NCI-H146 treated with DMSO at 0.1 percent for 48 hours (cell line): ENCODE measurements at regions not wholly inside any gene's neighbourhood (a gene's known extent, or its start where the extent isn't known, plus 50 kb on each side); places are given as distances from the start of the nearest gene placed in this dataset.

Experiments
- DNase-seq: peaks from one replicate; lab custom pipeline; 2025; ENCODE audit not compliant: unreplicated experiment; lab: John Stamatoyannopoulos, UW

DNA sequence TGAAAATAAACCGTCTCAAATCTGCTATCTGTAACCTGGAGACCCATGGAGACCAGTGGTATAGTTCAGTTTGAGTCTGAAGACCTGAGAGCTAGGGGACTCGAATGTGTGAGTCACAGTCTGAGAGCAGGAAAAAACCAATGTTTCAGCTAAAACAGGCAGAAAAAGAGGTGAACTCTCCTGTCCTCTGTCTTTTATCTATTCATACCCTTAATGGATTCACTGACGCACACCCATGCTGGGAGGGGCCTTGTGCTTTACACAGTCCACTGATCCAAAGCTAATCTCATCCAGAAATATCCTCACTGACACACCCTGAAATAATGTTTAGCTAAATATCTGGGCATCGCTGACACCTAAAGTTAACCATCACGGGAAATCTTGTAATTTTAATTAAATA is 297.9 kb downstream of the GPM6A start:
- DNase-seq: no peak

DNA sequence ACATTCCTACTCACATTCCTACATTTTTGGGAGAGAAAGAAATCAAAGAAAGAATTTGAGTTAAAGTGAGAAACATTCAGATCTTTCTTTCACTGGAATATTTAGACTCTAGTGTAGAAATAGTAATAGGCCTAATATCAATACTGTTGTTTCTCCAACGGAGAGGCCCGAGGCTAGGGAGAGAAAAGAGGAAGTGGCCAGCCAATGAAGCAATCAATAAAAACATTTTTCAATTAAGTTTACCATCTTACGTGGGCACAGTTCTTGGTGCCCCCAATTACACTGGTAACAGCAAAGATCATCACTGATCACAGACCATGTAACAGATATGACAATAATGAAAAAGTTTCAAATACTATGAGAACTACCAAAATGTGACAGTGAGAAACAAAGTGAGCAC is 281.4 kb downstream of the GPM6A start:
- DNase-seq: no peak

DNA sequence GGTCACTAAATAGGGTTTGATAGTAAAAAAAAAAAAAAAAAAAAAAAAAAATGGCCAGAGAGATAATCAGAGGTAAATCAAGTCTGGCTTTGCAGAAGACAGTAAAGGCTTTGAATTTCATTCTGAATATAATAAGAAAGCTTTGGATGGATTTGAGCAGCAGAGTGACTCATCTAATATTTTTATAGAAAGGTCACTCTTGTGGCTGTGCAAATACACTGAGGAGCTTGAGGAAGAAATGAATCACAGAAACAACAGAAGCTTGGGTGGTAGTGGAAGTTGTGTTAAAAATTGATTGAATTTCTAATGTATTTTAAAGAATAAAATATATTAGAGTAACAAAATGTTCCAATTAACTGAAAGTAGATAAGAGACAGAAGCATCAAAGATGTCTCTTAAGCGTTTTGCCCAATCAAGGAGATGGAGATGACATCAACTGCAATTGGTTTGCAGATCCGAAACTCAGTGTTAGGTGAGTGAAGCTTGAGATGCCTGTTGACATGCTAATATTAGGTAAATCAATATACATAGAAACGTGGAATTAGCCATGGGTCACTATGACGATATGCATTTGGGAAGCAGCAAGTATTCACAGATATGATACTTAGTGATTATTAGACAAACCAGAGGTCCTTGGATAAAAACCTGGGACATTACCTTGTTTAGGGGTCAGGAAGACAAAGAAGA is 280.5 kb downstream of the GPM6A start:
- DNase-seq: no peak

DNA sequence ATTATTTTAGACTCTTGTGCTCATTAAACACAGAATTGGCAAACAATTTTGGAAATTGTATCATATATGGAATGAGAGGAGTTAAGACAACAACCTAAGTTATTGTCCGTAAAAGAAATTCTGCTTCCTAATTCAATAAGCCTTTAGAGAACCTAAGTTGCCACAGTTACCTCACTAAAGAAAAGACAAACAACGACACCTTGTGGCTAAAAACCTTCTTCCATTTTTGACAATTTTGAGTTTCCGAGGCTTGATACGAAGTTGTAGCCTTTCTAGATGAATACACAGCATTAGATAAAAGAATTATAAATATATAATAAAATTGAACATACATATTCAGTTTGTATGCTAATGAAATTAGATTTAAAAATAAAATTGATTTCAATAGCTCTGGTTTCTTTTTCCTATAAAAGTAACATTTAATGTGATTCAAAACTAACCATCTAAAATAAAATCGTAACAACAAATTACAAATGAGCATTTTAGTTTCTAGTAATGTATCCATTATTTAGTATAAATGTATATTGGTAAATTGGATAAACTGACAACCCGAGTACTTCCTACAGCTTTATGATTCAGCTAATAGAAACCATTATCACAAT is 275.1 kb downstream of the GPM6A start:
- DNase-seq: no peak

DNA sequence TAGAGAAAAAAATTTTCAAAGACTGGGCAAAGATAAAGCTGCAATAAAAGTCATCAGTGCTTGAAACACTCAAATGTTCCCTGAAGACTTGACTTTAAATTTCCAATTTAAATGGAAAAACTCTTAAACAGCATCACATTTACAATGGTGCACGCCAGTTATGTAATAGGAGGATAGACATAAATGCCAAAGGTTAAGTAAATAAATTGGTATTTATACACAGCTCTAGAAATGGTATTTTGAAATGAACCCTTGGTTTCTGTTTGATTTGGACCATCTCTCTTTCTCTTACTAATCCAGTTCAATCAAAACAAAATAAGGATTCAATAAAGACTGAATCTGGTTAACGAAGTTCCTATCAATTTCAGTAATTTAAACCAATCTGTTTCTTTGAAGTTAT is 272.6 kb downstream of the GPM6A start:
- DNase-seq: no peak

DNA sequence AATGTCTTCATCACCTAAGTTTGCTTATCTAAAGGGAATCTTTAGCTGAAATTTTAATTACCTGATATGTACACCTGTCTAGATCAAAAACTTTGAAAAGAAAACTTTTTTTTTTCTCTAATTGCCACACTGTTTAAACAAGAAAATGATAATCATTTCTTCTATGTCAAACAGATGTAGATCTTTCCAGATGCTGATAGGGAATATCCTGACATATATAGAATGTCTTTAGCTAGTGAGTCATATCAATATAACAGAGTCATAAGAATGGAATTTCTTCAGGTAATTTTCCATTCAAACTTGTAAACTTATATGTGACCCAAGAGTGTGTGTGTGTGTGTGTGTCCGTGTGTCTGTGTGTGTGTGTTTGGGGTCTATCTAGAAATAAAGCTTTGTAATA is 271.9 kb downstream of the GPM6A start:
- DNase-seq: no peak

DNA sequence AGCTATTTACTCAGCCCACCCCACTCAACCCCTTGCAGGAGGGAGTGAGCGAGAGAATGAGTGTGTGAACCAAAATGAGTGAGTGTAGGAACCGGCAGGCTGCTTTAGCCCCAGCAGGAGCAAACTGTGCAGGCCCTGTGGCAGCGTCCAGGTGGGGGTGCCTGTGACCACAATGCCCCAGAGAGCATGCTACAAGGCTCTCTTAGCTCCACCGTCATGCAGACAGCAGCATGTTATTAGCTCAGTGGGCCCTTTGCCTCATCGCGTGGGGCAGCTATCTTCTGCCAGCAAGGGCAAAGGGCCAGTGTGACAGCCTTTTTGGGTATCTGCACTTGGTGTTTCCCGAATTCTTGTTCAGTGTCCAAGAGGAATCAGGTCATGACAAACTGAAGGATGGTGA is 271.3 kb downstream of the GPM6A start:
- DNase-seq: no peak

DNA sequence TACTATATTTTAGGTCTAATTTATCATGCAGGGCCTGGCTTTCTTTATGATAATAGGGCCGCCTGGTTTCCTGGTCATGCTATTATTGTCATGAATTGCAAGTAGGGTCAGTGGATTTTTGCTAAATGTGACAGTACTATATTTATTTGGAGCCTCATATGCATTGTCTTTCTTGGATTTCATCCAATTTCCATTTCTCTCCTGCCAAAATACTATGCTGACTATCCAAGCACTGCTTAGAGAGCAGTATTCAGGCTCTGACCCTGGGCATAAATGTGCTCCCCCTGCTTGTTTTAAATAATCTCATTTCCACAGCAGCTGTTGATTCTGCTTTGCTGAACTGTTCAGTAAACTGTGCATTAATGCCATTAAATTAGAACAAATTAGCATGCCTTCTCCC is 269.3 kb downstream of the GPM6A start:
- DNase-seq: no peak

DNA sequence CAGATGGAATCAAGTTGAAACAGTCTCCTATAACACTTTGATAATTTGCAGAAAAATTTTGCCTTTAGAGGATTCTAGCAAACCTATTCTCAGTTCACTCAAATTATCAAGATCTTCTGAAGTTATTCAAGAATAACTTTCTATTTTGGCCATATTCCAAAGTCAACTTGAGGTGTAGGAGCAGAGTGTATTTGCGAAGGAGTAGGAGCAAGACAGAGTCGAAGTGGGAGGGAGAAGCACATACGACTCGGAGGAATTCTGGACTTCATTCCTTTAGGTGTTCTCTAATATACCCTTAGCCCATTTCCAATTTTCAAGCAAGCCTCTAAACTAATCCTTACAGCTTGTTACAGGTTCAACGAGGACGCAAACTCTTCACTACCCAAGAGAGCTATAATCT is 252.9 kb downstream of the GPM6A start:
- no peak for DNase-seq

DNA sequence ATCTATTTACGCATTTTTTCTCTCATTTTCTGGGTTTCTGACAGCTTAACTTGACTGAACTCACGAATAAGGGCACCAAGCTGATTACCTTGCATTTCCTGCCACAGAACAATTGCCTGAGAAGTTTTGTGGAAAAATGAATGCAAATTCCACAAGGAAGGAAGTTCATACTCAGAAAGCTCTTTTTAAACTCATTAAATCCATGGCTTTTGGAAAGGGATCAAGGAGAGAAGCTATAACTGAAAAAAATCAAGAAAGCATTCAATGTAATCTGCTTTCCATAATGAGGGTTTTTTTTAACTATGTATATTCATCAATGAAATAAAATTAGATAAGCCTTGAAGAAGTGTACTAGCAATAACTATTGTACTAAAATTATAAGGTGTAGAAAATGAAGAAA is 252.5 kb downstream of the GPM6A start:
- DNase-seq: no peak

DNA sequence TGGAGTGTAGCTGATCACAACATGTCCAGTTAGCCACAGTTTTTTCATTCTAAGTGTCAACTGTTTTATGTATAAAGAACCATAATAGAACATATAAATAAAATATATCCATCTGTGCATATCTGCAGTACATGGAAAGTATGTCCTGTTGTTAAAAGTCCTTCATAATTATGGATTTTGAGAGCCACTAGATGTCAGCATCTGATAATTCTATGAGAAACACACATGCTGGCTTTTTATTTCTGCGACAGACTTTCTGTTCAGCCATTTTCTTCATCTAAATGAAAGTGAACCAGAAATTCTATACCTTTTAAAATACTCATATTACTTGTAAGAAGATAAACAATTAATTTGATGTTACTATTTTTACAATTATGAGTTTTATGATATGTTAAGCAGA is 251.5 kb downstream of the GPM6A start:
- no peak for DNase-seq

DNA sequence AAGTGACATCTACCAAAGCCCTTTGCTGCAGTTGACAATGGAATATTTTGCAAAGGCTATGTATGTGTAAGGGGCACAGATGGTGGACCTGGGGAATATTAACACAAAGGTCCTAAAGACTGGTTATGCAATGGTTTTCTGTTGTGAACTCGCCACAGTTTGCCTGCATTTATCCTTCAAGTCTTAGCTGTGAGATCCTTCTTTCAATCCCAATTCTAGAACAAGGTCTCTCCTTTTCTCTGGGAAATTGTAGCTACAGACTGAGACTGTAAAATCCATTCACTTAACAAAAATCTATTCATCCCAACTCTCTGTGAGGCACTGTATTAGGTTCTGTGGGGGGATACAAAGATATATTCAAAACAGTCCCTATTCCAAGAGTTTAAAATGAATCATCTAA is 250.4 kb downstream of the GPM6A start:
- no peak for DNase-seq

DNA sequence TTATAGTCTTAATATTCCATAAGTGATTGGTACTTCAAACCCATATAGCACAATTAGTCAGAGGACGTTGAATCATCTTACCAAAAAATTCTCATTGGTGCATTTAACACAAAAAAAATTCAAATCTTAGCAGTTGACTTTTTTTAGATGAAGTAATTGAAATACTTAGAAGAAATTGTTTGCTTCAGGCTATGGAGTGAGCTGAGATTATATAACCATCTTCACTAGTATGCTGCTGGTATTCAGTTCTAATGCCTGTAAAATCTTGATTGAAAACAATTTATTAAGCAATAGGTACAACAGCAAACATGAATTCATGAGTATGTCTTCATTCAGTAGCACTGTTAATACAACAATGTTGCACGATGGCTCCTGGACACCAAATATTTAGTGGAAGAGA is 250.0 kb downstream of the GPM6A start:
- no peak for DNase-seq

DNA sequence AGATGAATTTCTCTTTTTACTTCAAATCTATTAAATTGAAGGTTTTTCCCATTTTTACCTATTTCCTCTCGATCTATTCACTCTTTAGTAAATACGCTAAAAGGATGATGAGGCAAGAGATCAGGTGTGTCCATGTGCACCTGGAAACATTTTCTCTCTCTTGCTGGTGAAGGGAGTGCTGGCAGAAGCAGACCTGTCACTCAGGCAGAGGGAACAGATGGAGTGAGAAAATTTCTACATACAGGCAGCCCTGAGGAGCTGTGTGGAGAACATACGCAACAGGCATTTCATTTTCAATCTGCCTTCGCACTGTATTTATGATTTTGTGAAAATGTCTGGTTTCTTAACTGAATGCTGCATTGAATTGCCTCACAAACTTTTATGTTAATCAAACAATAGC is 249.5 kb downstream of the GPM6A start:
- no peak for DNase-seq
